ENCODE measurements at regions not wholly inside any gene's neighbourhood (a gene's known extent, or its start where the extent isn't known, plus 50 kb on each side); places are given as distances from the start of the nearest gene placed in this dataset.

GRCh38 chr11:30697032-30697431, 110.9 kb upstream of the MPPED2 start:
- TF ChIP-seq, protein P1, sequence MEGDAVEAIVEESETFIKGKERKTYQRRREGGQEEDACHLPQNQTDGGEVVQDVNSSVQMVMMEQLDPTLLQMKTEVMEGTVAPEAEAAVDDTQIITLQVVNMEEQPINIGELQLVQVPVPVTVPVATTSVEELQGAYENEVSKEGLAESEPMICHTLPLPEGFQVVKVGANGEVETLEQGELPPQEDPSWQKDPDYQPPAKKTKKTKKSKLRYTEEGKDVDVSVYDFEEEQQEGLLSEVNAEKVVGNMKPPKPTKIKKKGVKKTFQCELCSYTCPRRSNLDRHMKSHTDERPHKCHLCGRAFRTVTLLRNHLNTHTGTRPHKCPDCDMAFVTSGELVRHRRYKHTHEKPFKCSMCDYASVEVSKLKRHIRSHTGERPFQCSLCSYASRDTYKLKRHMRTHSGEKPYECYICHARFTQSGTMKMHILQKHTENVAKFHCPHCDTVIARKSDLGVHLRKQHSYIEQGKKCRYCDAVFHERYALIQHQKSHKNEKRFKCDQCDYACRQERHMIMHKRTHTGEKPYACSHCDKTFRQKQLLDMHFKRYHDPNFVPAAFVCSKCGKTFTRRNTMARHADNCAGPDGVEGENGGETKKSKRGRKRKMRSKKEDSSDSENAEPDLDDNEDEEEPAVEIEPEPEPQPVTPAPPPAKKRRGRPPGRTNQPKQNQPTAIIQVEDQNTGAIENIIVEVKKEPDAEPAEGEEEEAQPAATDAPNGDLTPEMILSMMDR (conservative IDR thresholded peaks at IDR 0.05; ENCODE audit: low read depth), result no peak
- POLR2A ChIA-PET (ENCODE audit: low non-redundant PET), result no interaction called here
- no peak for DNase-seq (ENCODE audit: low spot score)
- CTCF ChIA-PET, result no interaction called here
- H3K27ac ChIP-seq, result no peak overlapping the region

DNA sequence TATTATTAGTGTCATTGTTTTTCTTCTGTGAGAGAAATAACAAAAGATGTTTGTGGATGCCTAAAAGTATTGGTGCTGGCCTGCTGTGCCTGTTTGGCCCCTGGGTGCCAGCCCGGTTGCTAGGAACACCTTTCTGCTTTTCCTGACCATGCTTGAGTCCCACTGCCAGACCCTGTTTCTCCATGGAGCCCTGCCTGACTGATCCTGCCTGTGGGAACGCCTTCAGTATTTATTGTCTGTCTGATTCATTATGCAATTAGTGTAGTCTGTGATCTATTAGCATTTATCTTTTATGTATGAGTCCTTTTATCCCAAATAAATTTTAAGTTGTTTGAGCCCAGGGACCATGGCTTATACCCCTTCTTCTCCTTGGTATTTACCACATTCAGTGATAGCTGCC, 98.6 kb upstream of the MPPED2 start:
- ChIA-PET CTCF (interaction anchor here (0.8 kb wide), 1 partner anchor 10 kb away, joined by 3 read pairs; no protein-coding TSS in a partner anchor), POLR2A (ENCODE audit: low non-redundant PET) (no interaction called here)
- DNase-seq (ENCODE audit: low spot score), result no peak
- TF ChIP-seq, protein P1 (conservative IDR thresholded peaks at IDR 0.05; ENCODE audit: low read depth), result no peak
- H3K27ac ChIP-seq, result no peak overlapping the region

GRCh38 chr11:30683176-30683575, 97.0 kb upstream of the MPPED2 start:
- H3K27ac ChIP-seq, result no peak overlapping the region
- TF ChIP-seq, protein P1 (conservative IDR thresholded peaks at IDR 0.05; ENCODE audit: low read depth), result no peak
- POLR2A ChIA-PET (ENCODE audit: low non-redundant PET), result no interaction called here
- no peak for DNase-seq (ENCODE audit: low spot score)
- CTCF ChIA-PET, result no interaction called here

GRCh38 chr11:30666817-30667216, 80.7 kb upstream of the MPPED2 start:
- ChIA-PET POLR2A (ENCODE audit: low non-redundant PET) (no interaction called here), CTCF (no interaction called here)
- no peak overlapping the region for H3K27ac ChIP-seq
- TF ChIP-seq, protein P1 (conservative IDR thresholded peaks at IDR 0.05; ENCODE audit: low read depth), result no peak
- no peak for DNase-seq (ENCODE audit: low spot score)

DNA sequence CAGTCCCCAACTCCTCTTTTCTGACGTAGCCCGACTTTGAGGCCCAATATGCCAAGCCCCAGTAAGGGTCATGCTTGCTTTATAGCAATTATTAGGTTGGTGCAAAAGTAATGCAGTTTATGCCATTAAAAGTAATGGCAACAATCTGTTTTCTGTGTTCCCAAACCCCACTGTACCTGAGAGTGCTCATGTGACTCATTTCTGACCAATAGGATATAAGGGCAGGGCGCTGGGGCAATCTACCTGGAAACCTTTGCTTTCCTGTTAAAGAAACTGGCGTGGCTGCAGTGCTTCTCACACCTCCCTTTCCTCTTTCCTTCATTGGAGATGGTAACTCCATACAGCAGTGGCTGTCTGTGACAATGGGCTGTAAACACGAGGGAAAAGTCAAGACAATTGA, 78.9 kb upstream of the MPPED2 start:
- no peak for DNase-seq (ENCODE audit: low spot score)
- POLR2A ChIA-PET (ENCODE audit: low non-redundant PET), result no interaction called here
- no peak overlapping the region for H3K27ac ChIP-seq
- CTCF ChIA-PET, result no interaction called here
- TF ChIP-seq, protein P1 (conservative IDR thresholded peaks at IDR 0.05; ENCODE audit: low read depth), result no peak

DNA sequence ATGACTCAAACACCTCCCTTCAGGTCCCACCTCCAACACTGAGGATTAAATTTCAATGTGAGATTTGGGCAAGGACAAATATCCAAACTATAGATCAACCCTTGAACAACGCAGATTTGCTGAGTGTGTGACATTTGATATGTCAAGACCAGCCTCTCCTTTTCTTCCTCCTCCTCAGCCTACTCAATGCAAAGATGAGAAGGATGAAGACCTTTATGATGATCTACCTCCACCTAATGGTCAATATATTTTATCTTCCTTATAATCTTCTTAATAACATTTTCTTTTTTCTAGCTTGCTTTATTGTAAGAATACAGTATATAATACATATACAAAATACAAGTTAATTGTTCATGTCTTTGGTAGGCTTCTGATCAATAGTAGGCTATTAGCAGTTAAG, 67.5 kb upstream of the MPPED2 start:
- POLR2A ChIA-PET (ENCODE audit: low non-redundant PET), result no interaction called here
- H3K27ac ChIP-seq, result no peak overlapping the region
- CTCF ChIA-PET, result no interaction called here
- TF ChIP-seq, protein P1 (conservative IDR thresholded peaks at IDR 0.05; ENCODE audit: low read depth), result no peak
- no peak for DNase-seq (ENCODE audit: low spot score)

DNA sequence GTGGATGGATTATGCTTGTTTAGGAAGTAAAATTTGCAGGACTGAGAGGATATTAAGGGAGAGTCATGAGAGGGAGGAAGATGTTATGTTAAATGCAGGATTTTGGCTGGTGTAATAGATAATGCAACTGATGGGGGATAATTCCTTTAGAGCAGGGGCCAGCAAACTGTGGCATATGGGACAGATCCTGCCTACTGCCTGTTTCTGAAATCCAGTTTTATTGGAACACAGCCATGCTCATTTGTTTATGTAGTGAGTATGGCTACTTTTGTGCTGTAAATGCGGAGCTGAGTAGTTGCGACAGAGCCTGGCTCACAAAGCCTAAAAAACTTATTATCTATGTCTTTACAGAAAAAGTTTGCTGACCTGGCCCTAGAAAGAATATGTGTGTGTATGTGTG, 66.6 kb upstream of the MPPED2 start:
- DNase-seq (ENCODE audit: low spot score), result no peak
- ChIA-PET POLR2A (ENCODE audit: low non-redundant PET) (no interaction called here), CTCF (no interaction called here)
- no peak overlapping the region for H3K27ac ChIP-seq
- TF ChIP-seq, protein P1 (conservative IDR thresholded peaks at IDR 0.05; ENCODE audit: low read depth), result no peak

Measured in RWPE1 (cell line).